ENCODE measurements at regions not wholly inside any gene's neighbourhood (a gene's known extent, or its start where the extent isn't known, plus 50 kb on each side); places are given as distances from the start of the nearest gene placed in this dataset.

GRCh38 chr1:168640182-168640581 lies 63.8 kb downstream of the XCL1 start:
- no peak for DNase-seq
- no peak overlapping the region for H3K4me3 ChIP-seq (ENCODE audit: low read length)
- H3K27ac ChIP-seq (ENCODE audit: low read length) = no peak overlapping the region
- no peaks in the 10 kb centered on the region for H4K20me1 ChIP-seq (ENCODE audit: insufficient read depth, low read length)
- H3K27me3 ChIP-seq (replicated peaks; ENCODE audit: insufficient read depth, low read length) = no peaks in the 10 kb centered on the region
- H3K79me2 ChIP-seq (ENCODE audit: low read length) = no peaks in the 10 kb centered on the region
- no peak overlapping the region for H3K4me2 ChIP-seq (ENCODE audit: low read depth, low read length)
- no peaks in the 10 kb centered on the region for H3K9me2 ChIP-seq (replicated peaks; ENCODE audit: insufficient read depth, low read length)
- peaks cover 12% of the 10 kb centered on the region for H3K4me1 ChIP-seq (ENCODE audit: low read length)
- no peak overlapping the region for H2AFZ ChIP-seq (ENCODE audit: low read length)
- TF ChIP-seq EZH2 (optimal IDR thresholded peaks at IDR 0.05; ENCODE audit: low read depth, low read length) (no peak), CTCF (IDR thresholded peaks at IDR 0.05; ENCODE audit: low read length) (no peak), EZH2phosphoT487 (IDR thresholded peaks at IDR 0.05; ENCODE audit: low read length) (no peak)
- H3K9ac ChIP-seq (ENCODE audit: low read length) = no peak overlapping the region
- no peaks in the 10 kb centered on the region for H3K36me3 ChIP-seq (replicated peaks; ENCODE audit: insufficient read depth, low read length)
- H3F3A ChIP-seq (ENCODE audit: insufficient read depth, low read length) = no peaks in the 10 kb centered on the region; the same call in 1 of the 2 replicates
- H3K9me3 ChIP-seq (replicated peaks; ENCODE audit: insufficient read depth, low read length) = no peaks in the 10 kb centered on the region

GRCh38 chr1:168640836-168641235 lies 64.4 kb downstream of the XCL1 start:
- Histone ChIP-seq H3K79me2 (ENCODE audit: low read length) (no peaks in the 10 kb centered on the region), H3K36me3 (replicated peaks; ENCODE audit: insufficient read depth, low read length) (no peaks in the 10 kb centered on the region), H4K20me1 (ENCODE audit: insufficient read depth, low read length) (no peaks in the 10 kb centered on the region), H3K27me3 (replicated peaks; ENCODE audit: insufficient read depth, low read length) (no peaks in the 10 kb centered on the region), H3K4me1 (ENCODE audit: low read length) (peaks cover 12% of the 10 kb centered on the region), H3K27ac (ENCODE audit: low read length) (no peak overlapping the region), H2AFZ (ENCODE audit: low read length) (no peak overlapping the region), H3K4me3 (ENCODE audit: low read length) (no peak overlapping the region), H3F3A (ENCODE audit: insufficient read depth, low read length) (no peaks in the 10 kb centered on the region; the same call in 1 of the 2 replicates), H3K4me2 (ENCODE audit: low read depth, low read length) (no peak overlapping the region), H3K9me2 (replicated peaks; ENCODE audit: insufficient read depth, low read length) (no peaks in the 10 kb centered on the region), H3K9ac (ENCODE audit: low read length) (no peak overlapping the region), H3K9me3 (replicated peaks; ENCODE audit: insufficient read depth, low read length) (no peaks in the 10 kb centered on the region)
- TF ChIP-seq EZH2phosphoT487 (IDR thresholded peaks at IDR 0.05; ENCODE audit: low read length) (no peak), EZH2 (optimal IDR thresholded peaks at IDR 0.05; ENCODE audit: low read depth, low read length) (no peak), CTCF (IDR thresholded peaks at IDR 0.05; ENCODE audit: low read length) (no peak)
- no peak for DNase-seq

- Histone ChIP-seq H3K4me1 (ENCODE audit: low read length) (no peaks in the 10 kb centered on the region), H3K4me3 (ENCODE audit: low read length) (no peak overlapping the region), H3K9me2 (replicated peaks; ENCODE audit: insufficient read depth, low read length) (no peaks in the 10 kb centered on the region), H3K4me2 (ENCODE audit: low read depth, low read length) (no peak overlapping the region), H3K9ac (ENCODE audit: low read length) (no peak overlapping the region), H3K27me3 (replicated peaks; ENCODE audit: insufficient read depth, low read length) (no peaks in the 10 kb centered on the region), H3F3A (ENCODE audit: insufficient read depth, low read length) (no peaks in the 10 kb centered on the region), H3K79me2 (ENCODE audit: low read length) (no peaks in the 10 kb centered on the region), H3K9me3 (replicated peaks; ENCODE audit: insufficient read depth, low read length) (no peaks in the 10 kb centered on the region), H3K36me3 (replicated peaks; ENCODE audit: insufficient read depth, low read length) (no peaks in the 10 kb centered on the region), H3K27ac (ENCODE audit: low read length) (no peak overlapping the region), H2AFZ (ENCODE audit: low read length) (no peak overlapping the region), H4K20me1 (ENCODE audit: insufficient read depth, low read length) (no peaks in the 10 kb centered on the region)
- no peak for DNase-seq
- TF ChIP-seq EZH2phosphoT487 (IDR thresholded peaks at IDR 0.05; ENCODE audit: low read length) (no peak), EZH2 (optimal IDR thresholded peaks at IDR 0.05; ENCODE audit: low read depth, low read length) (no peak), CTCF (IDR thresholded peaks at IDR 0.05; ENCODE audit: low read length) (no peak)
Measured at GRCh38 chr1:168643152-168643551, 66.7 kb downstream of the XCL1 start.
